LNCAP (cell line): ENCODE measurements at regions not wholly inside any gene's neighbourhood (a gene's known extent, or its start where the extent isn't known, plus 50 kb on each side); places are given as distances from the start of the nearest gene placed in this dataset.
A peak's percentile ranks its signal among the peaks of the same experiment; 100 is the strongest.

ENCODE experiments used
- CTCF ChIP-seq: fragments of 450-650 bp; IDR thresholded peaks from 2 replicates; pipeline ENCODE4 v1.5.1; 2017; ENCODE audit warnings: mild to moderate bottlenecking

GRCh38 chr5:136810261-136810801 is 445.0 kb upstream of the TRPC7 start:
- no peak for TF ChIP-seq CTCF

GRCh38 chr5:136809382-136809781 is 444.0 kb upstream of the TRPC7 start:
- no peak for TF ChIP-seq CTCF

DNA sequence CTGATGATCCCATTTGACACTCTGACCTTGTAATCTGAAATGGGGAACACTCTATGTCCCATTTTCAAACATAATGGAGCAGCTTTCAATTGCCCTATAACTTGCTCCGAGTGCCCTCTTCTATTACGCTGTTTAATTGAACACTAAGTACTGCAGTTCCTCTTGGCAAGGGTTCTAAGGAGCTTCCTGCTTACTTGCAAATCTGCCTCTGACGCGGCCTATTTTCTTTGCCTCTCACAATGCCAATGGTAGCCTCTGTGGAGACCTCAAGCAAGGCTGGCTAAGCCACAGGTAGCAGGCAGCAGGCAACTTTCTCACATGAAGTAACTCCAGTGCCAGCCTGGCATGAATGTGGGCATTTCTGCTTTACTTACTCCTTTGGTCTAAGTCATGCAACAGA is 443.4 kb upstream of the TRPC7 start:
- TF ChIP-seq CTCF = no peak

GRCh38 chr5:136805466-136805865 is 440.1 kb upstream of the TRPC7 start:
- TF ChIP-seq CTCF = peak; percentile 24; the same call in 1 of the 2 replicates

DNA sequence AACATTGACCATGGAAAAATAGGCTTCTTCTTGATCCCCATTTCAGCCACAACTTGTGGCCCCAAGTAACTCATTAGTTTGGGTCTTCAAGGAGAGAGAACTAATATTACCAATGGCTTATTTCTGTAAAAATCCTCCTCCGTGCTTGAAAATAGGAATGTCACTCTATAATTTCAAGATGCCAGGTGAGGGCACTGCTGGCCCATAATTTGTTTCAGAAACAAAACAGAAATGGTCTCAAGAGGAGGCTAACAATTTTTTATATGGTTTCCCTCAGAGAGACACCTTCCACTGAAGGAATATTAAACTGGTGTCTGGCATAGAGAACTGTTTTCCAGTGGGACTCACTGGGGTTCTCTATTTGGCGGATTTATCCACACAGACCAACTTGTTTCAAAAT is 437.0 kb upstream of the TRPC7 start:
- peak; percentile 54; the same call in 1 of the 2 replicates for TF ChIP-seq CTCF

- no peak for TF ChIP-seq CTCF
Observed at GRCh38 chr5:136799806-136800372, 434.5 kb upstream of the TRPC7 start.

DNA sequence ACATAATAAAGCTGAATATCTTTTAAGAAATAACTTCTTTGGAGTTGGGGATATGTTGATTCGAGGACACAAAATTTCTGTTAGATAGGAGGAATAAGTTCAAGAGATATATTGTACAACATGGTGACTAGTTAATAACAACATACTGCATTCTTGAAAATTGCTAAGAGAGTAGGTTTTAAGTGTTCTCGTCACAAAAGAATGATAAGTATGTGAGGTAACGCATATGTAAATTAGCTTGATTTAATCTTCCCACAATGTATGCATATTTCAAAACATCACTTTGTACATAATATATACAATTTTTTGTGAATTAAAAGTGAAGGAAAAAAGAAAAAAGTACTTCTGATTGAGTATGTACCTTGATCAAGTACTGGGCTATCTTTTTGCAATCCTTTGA is 428.0 kb upstream of the TRPC7 start:
- TF ChIP-seq CTCF = no peak

DNA sequence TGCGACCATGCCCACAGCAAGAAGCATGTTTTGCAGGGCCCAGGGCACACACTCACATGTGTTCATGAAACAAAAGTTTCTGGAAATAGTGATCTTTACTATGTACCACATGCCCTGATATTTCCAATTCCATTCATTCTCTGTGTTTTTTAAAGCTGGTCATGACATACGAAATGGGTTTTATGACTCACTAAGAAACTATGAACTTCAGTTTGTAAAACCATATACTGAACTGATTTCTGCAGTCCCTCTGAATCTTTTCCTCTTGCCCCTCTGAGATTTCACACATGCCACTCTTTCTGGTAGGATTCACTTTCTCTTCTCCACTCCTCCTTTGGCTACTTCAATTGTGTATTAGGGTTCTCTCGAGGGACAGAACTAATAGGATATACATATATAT is 416.1 kb upstream of the TRPC7 start:
- TF ChIP-seq CTCF = no peak
